ENCODE measurements at regions not wholly inside any gene's neighbourhood (a gene's known extent, or its start where the extent isn't known, plus 50 kb on each side); places are given as distances from the start of the nearest gene placed in this dataset.
"Not testable (repeated sequence)": the region's sequence is repeated elsewhere in the genome, so short reads cannot be mapped to it uniquely, and the experiment has no call there.

GRCh38 chr15:30803703-30804102, 100.0 kb upstream of the FAN1 start:
- H3K36me3 ChIP-seq; H3K9me3 ChIP-seq; H3K4me1 ChIP-seq; intact Hi-C loops (cut with DNase I; ENCODE audit: low total_unique reads); H3K27me3 ChIP-seq; DNase-seq; H3K4me3 ChIP-seq; H3K27ac ChIP-seq: not testable (repeated sequence)

GRCh38 chr15:30816430-30816829, 87.3 kb upstream of the FAN1 start:
- H3K36me3 ChIP-seq: no peaks in the 10 kb centered on the region
- TF ChIP-seq CTCF (IDR thresholded peaks at IDR 0.05): no peak
- DNase-seq: no peak
- no peak overlapping the region for H3K27ac ChIP-seq
- H3K9me3 ChIP-seq: no peaks in the 10 kb centered on the region
- no peaks in the 10 kb centered on the region for H3K27me3 ChIP-seq
- intact Hi-C loops (cut with DNase I; ENCODE audit: low total_unique reads): no loop called here
- no peaks in the 10 kb centered on the region for H3K4me1 ChIP-seq
- H3K4me3 ChIP-seq: no peak overlapping the region

GRCh38 chr15:30823068-30823813, 80.5 kb upstream of the FAN1 start:
- H3K27ac ChIP-seq; H3K9me3 ChIP-seq; H3K36me3 ChIP-seq; H3K4me3 ChIP-seq; H3K4me1 ChIP-seq; H3K27me3 ChIP-seq; DNase-seq; intact Hi-C loops (cut with DNase I; ENCODE audit: low total_unique reads): not testable (repeated sequence)

GRCh38 chr15:30824518-30825195, 79.1 kb upstream of the FAN1 start:
- Histone ChIP-seq H3K27ac (no peak overlapping the region), H3K9me3 (no peaks in the 10 kb centered on the region), H3K4me1 (no peaks in the 10 kb centered on the region), H3K27me3 (no peaks in the 10 kb centered on the region), H3K4me3 (no peak overlapping the region), H3K36me3 (no peaks in the 10 kb centered on the region)
- intact Hi-C loops (cut with DNase I; ENCODE audit: low total_unique reads): no loop called here
- no peak for TF ChIP-seq CTCF (IDR thresholded peaks at IDR 0.05)
- no peak for DNase-seq

- Histone ChIP-seq H3K9me3 (no peaks in the 10 kb centered on the region), H3K36me3 (no peaks in the 10 kb centered on the region), H3K27me3 (no peaks in the 10 kb centered on the region), H3K4me1 (no peaks in the 10 kb centered on the region), H3K4me3 (no peak overlapping the region), H3K27ac (no peak overlapping the region)
- no peak for TF ChIP-seq CTCF (IDR thresholded peaks at IDR 0.05)
- intact Hi-C loops (cut with DNase I; ENCODE audit: low total_unique reads): no loop called here
- no peak for DNase-seq
Measured at GRCh38 chr15:30827625-30828303, 76.0 kb upstream of the FAN1 start.

GRCh38 chr15:30828304-30828639, 75.4 kb upstream of the FAN1 start:
- H3K4me1 ChIP-seq; DNase-seq; H3K36me3 ChIP-seq; H3K9me3 ChIP-seq; H3K27me3 ChIP-seq; intact Hi-C loops (cut with DNase I; ENCODE audit: low total_unique reads); H3K4me3 ChIP-seq; H3K27ac ChIP-seq: not testable (repeated sequence)

- no peak overlapping the region for H3K4me3 ChIP-seq
- H3K27ac ChIP-seq: no peak overlapping the region
- no peak for TF ChIP-seq CTCF (IDR thresholded peaks at IDR 0.05)
- DNase-seq: no peak
- no peaks in the 10 kb centered on the region for H3K36me3 ChIP-seq
- intact Hi-C loops (cut with DNase I; ENCODE audit: low total_unique reads): no loop called here
- no peaks in the 10 kb centered on the region for H3K27me3 ChIP-seq
- H3K4me1 ChIP-seq: no peaks in the 10 kb centered on the region
- no peaks in the 10 kb centered on the region for H3K9me3 ChIP-seq
Measured at GRCh38 chr15:30830961-30831360, 72.8 kb upstream of the FAN1 start.

GRCh38 chr15:30833379-30833778, 70.3 kb upstream of the FAN1 start:
- H3K4me3 ChIP-seq; H3K27me3 ChIP-seq; H3K27ac ChIP-seq; DNase-seq; H3K36me3 ChIP-seq; H3K4me1 ChIP-seq; intact Hi-C loops (cut with DNase I; ENCODE audit: low total_unique reads); H3K9me3 ChIP-seq: not testable (repeated sequence)

GRCh38 chr15:30841639-30842038, 62.1 kb upstream of the FAN1 start:
- H3K27me3 ChIP-seq; H3K4me3 ChIP-seq; H3K4me1 ChIP-seq; H3K36me3 ChIP-seq; intact Hi-C loops (cut with DNase I; ENCODE audit: low total_unique reads); DNase-seq; H3K9me3 ChIP-seq; H3K27ac ChIP-seq: not testable (repeated sequence)

Data from tibial artery (tissue), 4 donors.